GM21390 (cell line): ENCODE measurements at regions not wholly inside any gene's neighbourhood (a gene's known extent, or its start where the extent isn't known, plus 50 kb on each side); places are given as distances from the start of the nearest gene placed in this dataset.
"Not testable (repeated sequence)": the region's sequence is repeated elsewhere in the genome, so short reads cannot be mapped to it uniquely, and the experiment has no call there.

ENCODE experiments used
- ATAC-seq: cut with Tn5 transposase; IDR thresholded peaks from one replicate; pipeline ENCODE4 v1.9.1; 2021; ENCODE audit not compliant: unreplicated experiment

GRCh38 chr5:104353371-104353770 is 790.8 kb upstream of the NUDT12 start:
- ATAC-seq = no peak

- ATAC-seq = no peak
These were observed 790.4 kb upstream of the NUDT12 start for GRCh38 chr5:104352954-104353353.

DNA sequence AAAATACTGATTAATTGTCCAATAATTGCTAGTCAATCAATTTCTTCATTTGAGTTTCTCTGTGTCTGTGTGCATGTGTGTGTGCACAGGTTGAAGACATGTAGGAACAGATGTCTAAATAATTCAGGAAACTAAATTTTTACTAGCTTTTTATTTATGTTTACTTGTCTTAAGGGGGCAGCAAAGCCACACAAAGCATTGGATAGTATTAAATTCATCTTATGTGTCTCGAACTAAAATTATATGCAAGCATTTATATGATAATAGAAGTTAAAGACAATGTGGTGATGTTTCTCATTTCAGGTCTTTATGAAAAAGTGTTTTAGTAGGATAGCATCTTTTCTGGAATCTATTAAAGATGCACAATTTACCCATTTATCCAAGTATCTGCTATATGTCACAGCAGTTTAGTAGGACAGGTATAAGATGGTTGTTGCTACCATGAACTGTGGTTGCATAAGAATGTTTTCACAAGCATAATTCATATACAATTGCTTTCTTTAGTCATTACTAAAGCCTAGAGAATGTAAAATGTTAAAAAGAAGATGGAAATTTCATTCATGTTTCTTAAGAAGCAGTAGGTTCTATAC is 784.6 kb upstream of the NUDT12 start:
- no peak for ATAC-seq

DNA sequence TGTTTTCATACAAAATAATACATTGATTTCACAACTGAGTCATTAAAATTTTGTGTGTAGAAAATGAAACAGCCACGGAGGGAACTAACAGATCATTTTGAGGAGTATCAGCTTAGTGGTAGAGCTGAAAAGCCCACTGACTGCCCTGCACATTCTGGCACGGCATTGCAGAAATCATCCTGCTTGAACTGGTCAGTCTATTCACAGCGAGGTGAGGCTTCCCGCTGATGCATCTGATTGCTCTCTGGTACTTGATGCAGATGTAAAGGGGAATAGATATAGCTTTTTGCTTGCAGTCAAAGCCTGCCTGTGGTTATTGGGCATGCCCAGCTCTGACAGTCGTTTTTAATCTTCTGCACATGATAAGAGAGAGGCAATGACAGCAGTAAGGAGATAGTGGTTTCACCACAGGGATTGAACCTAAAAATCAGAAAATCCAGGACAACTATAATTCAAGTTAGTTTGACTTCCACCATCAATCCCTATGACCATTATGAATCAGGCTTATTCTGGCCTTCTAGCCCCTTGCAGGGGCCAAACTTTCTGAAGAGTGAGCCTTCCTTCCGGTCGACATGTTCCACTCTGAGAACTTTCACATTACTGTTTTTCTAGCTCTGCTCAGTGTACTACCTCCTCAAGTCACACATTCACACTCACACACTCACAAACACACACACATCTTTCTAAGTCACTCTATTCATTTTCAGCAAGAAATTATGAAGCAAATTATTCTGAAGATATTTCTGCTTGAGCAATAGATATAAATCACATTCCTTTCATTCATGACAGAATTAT is 782.8 kb upstream of the NUDT12 start:
- ATAC-seq = no peak

- ATAC-seq = no peak
These were observed 782.2 kb upstream of the NUDT12 start for GRCh38 chr5:104344809-104345208.

DNA sequence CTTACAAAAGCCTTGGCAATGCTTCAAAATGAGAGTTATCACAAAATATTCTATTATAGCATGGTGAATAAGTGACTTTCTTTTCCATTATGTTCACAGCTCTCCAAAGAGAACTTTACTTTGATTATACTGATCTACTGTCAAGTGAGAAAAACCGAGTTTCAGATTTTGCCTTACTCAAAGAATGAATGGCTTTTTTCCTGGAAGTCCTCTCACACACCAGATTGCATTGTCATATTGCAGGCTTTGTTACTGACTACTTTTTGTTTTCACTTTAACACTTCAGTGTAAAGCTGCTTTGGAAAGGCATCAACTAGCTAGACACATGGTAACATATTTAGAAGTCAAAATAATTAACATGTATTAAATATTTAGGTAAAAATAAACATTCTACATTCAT is 765.2 kb upstream of the NUDT12 start:
- ATAC-seq = no peak

DNA sequence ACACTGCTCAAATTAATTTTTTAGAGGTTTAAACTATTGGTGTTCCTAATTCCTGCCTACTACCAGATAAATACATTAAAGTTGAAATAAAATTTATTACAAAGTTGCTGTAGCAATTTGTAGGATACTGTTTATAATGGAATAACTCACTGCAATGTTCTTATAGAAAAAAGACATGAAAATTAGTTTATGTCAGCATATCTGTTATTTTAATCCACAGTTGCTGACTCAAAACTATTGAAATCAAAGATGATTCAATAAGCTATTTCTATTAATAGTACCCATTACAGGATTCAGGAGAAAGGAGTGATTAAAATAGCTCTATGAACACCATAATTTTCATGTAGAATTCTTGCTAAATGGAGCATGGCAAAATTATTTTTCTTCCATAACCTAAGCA is 764.4 kb upstream of the NUDT12 start:
- ATAC-seq = no peak

DNA sequence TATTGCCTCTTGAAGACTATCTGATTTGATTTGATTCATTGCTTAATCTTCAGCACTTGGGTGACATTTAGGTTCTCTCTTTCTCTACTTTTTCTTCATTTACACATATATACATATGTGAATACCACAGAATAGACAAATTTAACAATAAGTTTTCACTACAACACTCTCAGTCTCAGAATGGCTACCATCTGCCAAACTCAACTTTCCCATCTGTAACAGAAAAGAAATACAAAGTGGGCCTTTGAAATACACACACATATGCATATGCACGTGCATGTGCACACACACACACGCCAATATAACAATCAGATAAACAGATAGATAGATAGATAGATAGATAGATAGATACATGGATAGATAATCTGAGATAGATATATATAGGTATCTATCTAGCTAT is 762.8 kb upstream of the NUDT12 start:
- no peak for ATAC-seq

- not testable (repeated sequence) for ATAC-seq
These were observed 754.1 kb upstream of the NUDT12 start for GRCh38 chr5:104316676-104317075.

DNA sequence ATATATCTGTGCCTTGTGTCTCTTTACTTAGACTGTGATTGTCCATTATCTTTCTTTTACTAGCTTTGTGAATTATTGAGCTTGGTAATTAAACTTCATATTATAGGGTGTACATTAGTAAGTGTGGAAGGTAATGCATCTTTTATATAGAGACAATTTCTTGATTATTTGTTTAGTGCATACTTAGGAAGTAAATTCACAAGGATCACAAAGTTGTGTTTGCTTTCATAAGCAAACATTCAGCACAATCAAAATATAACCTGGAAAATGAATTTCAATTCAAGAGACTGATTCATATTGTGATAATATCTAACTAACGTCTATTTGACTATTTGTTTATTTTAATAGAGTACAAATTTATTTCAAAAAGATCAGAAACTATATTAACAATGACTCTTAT is 749.9 kb upstream of the NUDT12 start:
- ATAC-seq = no peak

DNA sequence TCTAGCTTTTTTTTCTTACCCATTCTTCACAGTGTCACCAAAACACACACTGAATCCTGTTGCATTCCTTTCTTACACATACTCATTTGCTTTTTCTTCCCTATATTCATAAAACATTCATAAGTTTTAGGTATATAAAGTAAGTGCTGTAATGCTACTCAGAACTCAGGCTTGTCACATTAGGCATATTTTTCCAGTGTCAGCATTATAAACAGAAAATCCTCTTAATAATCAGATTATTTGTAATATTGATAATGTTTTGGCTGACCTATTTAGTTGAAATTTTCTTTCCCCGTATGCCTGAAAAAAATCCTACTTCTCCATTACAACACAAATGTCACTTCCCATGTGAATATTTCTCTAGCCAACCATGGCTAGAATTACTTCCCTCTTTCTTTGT is 743.0 kb upstream of the NUDT12 start:
- ATAC-seq = no peak

- ATAC-seq = no peak
These were observed 737.6 kb upstream of the NUDT12 start for GRCh38 chr5:104299998-104300706.

- ATAC-seq = no peak
These were observed 735.9 kb upstream of the NUDT12 start for GRCh38 chr5:104298518-104298917.

GRCh38 chr5:104297076-104297475 is 734.5 kb upstream of the NUDT12 start:
- ATAC-seq = no peak

- no peak for ATAC-seq
These were observed 733.4 kb upstream of the NUDT12 start for GRCh38 chr5:104295991-104296390.

DNA sequence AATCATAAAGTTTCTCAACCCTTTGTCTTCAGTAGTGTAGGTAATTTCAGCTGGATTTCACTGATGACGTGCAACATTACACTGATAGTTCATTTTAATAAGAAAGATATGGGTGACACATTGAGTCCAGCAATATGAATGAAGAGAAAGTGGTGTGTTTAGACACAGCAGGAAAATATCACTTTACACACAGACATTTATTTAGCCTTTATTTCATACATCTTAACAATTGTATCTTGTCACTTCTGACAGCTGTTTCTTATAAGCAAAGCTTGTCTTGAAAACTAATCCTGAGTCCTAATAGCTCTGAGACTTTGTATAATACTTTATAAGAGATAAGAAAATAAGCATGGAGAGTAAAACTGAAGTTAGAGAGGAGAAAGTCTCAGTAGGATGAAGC is 720.5 kb upstream of the NUDT12 start:
- no peak for ATAC-seq

GRCh38 chr5:104273725-104274124 is 711.1 kb upstream of the NUDT12 start:
- ATAC-seq = no peak

GRCh38 chr5:104267320-104268015 is 704.9 kb upstream of the NUDT12 start:
- no peak for ATAC-seq

DNA sequence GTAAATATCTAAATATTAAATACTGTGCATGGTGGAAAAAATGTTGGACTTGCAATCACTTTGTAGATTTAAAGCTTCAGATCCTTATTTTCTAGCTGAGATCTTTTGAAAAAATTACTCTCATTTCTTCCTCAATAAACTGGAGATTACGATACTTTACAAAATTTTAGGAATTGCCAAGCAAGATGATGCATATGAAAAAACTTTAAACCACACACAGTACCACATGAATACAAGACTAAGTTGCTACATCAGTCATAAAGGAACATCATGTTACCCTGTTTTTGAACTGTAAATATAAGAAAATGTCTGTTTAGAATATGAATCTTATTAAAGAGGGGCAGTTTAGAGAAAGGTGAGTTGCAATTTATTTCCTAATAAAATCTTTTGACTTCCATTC is 703.6 kb upstream of the NUDT12 start:
- ATAC-seq = no peak

- ATAC-seq = no peak
These were observed 703.0 kb upstream of the NUDT12 start for GRCh38 chr5:104265531-104266140.

- no peak for ATAC-seq
These were observed 684.7 kb upstream of the NUDT12 start for GRCh38 chr5:104247260-104247659.
